Ovary (tissue), 3 donors: ENCODE measurements at regions not wholly inside any gene's neighbourhood (a gene's known extent, or its start where the extent isn't known, plus 50 kb on each side); places are given as distances from the start of the nearest gene placed in this dataset.

Experiments used
- EP300 ChIP-seq: sonication (generic); formaldehyde crosslinking; IDR thresholded peaks from one replicate; pipeline ENCODE4 v1.6.1; 2017; ENCODE audit warnings: antibody characterized with exemption
- TF ChIP-seq, protein P1 (sequence below), 3 donors: fragments of 450-650 bp in 2 of 3; fragments of 200-600 bp in 1 of 3; IDR thresholded peaks; one replicate each; pipeline versions ENCODE4 v1.5.1 to v1.8.0; 2016 to 2022; ENCODE audit warnings: antibody characterized with exemption in 3 of 3, mild to moderate bottlenecking in 1 of 3
- donor health status: DM: no; HTN: no; CAD: no.

DNA sequence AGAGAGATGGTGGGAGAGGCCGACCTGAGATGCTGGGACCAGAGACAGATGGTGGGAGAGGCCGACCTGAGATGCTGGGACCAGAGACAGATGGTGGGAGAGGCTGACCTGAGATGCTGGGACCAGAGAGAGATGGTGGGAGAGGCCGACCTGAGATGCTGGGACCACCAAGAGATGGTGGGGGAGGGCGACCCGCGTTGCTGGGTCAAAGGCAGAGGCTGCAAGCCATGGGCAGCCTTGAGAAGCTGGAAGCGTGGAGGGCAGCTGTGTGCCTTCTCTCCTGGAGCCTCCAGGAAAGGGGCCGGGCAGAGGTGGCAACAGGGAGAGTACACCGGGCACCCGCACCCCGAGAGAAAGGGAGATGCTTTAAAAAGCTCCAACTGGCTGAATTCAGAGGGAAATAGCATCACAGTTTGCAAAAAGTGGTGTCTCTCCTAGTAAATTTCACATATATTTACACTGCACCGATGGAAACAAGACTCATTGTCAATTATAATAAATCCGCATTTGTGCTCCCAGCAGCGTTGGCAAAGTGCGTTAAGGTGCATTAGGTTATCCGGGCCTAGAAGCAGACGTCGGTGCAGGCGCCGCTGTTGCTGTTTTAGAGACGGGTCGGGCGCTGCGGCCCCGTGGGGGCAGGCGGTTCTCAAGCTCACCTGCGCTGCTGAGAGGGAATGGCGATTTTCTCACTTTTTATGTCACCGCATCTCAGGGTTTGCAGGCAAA is 132.4 kb downstream of the DLL1 start:
- TF ChIP-seq, protein P1, sequence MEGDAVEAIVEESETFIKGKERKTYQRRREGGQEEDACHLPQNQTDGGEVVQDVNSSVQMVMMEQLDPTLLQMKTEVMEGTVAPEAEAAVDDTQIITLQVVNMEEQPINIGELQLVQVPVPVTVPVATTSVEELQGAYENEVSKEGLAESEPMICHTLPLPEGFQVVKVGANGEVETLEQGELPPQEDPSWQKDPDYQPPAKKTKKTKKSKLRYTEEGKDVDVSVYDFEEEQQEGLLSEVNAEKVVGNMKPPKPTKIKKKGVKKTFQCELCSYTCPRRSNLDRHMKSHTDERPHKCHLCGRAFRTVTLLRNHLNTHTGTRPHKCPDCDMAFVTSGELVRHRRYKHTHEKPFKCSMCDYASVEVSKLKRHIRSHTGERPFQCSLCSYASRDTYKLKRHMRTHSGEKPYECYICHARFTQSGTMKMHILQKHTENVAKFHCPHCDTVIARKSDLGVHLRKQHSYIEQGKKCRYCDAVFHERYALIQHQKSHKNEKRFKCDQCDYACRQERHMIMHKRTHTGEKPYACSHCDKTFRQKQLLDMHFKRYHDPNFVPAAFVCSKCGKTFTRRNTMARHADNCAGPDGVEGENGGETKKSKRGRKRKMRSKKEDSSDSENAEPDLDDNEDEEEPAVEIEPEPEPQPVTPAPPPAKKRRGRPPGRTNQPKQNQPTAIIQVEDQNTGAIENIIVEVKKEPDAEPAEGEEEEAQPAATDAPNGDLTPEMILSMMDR (IDR thresholded peaks at IDR 0.05) = no peak
- no peak for TF ChIP-seq EP300
